NCI-H146 treated with DMSO at 0.1 percent for 48 hours (cell line): ENCODE measurements at regions not wholly inside any gene's neighbourhood (a gene's known extent, or its start where the extent isn't known, plus 50 kb on each side); places are given as distances from the start of the nearest gene placed in this dataset.
"Not testable (repeated sequence)": the region's sequence is repeated elsewhere in the genome, so short reads cannot be mapped to it uniquely, and the experiment has no call there.

ENCODE experiments used
- DNase-seq: peaks from one replicate; lab custom pipeline; 2025; ENCODE audit not compliant: unreplicated experiment; lab: John Stamatoyannopoulos, UW

- DNase-seq, result peak; percentile 26
Observed at GRCh38 chr18:41899535-41899934, 55.5 kb upstream of the PIK3C3 start.

- no peak for DNase-seq
Observed at GRCh38 chr18:41893432-41893831, 61.6 kb upstream of the PIK3C3 start.

GRCh38 chr18:41887100-41887499 is 67.9 kb upstream of the PIK3C3 start:
- no peak for DNase-seq

- DNase-seq, result no peak
Observed at GRCh38 chr18:41886126-41886807, 68.8 kb upstream of the PIK3C3 start.

GRCh38 chr18:41881285-41881684 is 73.7 kb upstream of the PIK3C3 start:
- DNase-seq, result no peak

GRCh38 chr18:41879256-41879655 is 75.8 kb upstream of the PIK3C3 start:
- DNase-seq, result no peak

- DNase-seq, result no peak
Observed at GRCh38 chr18:41875094-41875780, 79.8 kb upstream of the PIK3C3 start.

- no peak for DNase-seq
Observed at GRCh38 chr18:41873730-41874129, 81.3 kb upstream of the PIK3C3 start.

GRCh38 chr18:41872206-41872605 is 82.8 kb upstream of the PIK3C3 start:
- DNase-seq, result no peak

- DNase-seq, result no peak
Observed at GRCh38 chr18:41871229-41872000, 83.6 kb upstream of the PIK3C3 start.

GRCh38 chr18:41870817-41871216 is 84.2 kb upstream of the PIK3C3 start:
- DNase-seq, result no peak

GRCh38 chr18:41870191-41870590 is 84.8 kb upstream of the PIK3C3 start:
- DNase-seq, result no peak

- not testable (repeated sequence) for DNase-seq
Observed at GRCh38 chr18:41865796-41866195, 89.2 kb upstream of the PIK3C3 start.

- DNase-seq, result no peak
Observed at GRCh38 chr18:41864216-41864615, 90.8 kb upstream of the PIK3C3 start.

- DNase-seq, result no peak
Observed at GRCh38 chr18:41862921-41863320, 92.1 kb upstream of the PIK3C3 start.

- no peak for DNase-seq
Observed at GRCh38 chr18:41860987-41861386, 94.0 kb upstream of the PIK3C3 start.

GRCh38 chr18:41858761-41859555 is 96.1 kb upstream of the PIK3C3 start:
- DNase-seq, result no peak

- no peak for DNase-seq
Observed at GRCh38 chr18:41853280-41853679, 101.8 kb upstream of the PIK3C3 start.

- DNase-seq, result no peak
Observed at GRCh38 chr18:41850781-41851180, 104.3 kb upstream of the PIK3C3 start.

GRCh38 chr18:41849632-41850031 is 105.4 kb upstream of the PIK3C3 start:
- DNase-seq, result peak; percentile 89

- DNase-seq, result no peak
Observed at GRCh38 chr18:41845563-41845962, 109.5 kb upstream of the PIK3C3 start.
